ENCODE measurements at regions not wholly inside any gene's neighbourhood (a gene's known extent, or its start where the extent isn't known, plus 50 kb on each side); places are given as distances from the start of the nearest gene placed in this dataset.

DNA sequence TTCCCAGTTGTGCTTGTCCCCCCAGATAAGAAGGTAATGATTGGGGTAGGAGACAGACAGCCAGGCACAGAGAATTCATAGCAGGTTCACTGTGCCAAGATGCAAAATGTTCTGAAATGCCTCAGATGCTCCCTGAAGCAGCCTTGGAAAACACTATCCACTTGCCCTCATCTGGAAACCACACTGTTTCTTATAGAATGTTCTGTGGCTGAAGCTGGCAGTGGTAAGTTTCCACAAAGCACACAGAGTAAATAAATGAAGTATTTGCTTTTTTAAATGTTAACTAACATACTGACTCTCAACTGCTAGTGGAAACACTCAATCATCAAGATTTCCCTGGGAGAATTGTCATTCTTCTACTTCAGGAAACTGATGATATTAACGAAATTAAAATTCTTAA, 311.4 kb downstream of the PRDM5 start:
- H2AFZ ChIP-seq = no peak overlapping the region

DNA sequence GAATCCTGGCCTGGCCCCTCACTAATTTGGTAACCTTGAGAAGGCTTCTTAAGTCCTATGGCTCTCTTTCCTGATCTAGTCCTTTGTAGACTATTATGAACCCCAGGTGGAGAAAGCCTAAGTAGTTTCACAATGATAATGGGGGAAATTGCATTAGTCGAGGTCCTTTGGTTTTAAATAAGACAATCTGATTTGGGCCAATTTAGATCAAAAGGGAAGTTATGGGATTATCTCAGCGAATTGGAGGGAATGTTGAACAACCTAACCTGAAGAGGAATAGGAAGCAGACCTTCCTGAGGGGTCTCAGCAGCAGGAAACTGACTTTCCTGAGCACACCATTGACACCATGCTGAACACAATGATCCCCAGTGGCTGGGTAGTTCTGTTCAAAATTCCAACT, 331.5 kb downstream of the PRDM5 start:
- H3K27ac ChIP-seq (ENCODE audit: low read depth) = no peak overlapping the region
- H4K20me1 ChIP-seq (replicated peaks; ENCODE audit: insufficient read depth) = no peaks in the 10 kb centered on the region
- no peak for DNase-seq (ENCODE audit: low spot score)
- Mint-ChIP-seq H3K9me3 (no peaks in the 10 kb centered on the region), H3K36me3 (ENCODE audit: low read depth) (no peaks in the 10 kb centered on the region), H3K27ac (no peak overlapping the region), H3K4me1 (no peaks in the 10 kb centered on the region; the same call in 2 of the 3 replicates), H3K27me3 (ENCODE audit: insufficient read depth, low read depth, poor library complexity) (no peaks in the 10 kb centered on the region), H3K4me3 (no peak overlapping the region)
- no peak overlapping the region for H2AFZ ChIP-seq
- ATAC-seq = no peak
- H3F3A ChIP-seq (replicated peaks; ENCODE audit: low read depth) = no peaks in the 10 kb centered on the region
- H3K4me3 ChIP-seq = no peak overlapping the region
- H3K79me2 ChIP-seq (replicated peaks; ENCODE audit: insufficient read depth) = no peaks in the 10 kb centered on the region
- H3K27me3 ChIP-seq (ENCODE audit: insufficient read depth) = no peaks in the 10 kb centered on the region
- no peak overlapping the region for H3K4me2 ChIP-seq
- no peaks in the 10 kb centered on the region for H3K36me3 ChIP-seq (ENCODE audit: insufficient read depth)
- no peaks in the 10 kb centered on the region for H3K4me1 ChIP-seq (ENCODE audit: insufficient read depth)
- H3K9me2 ChIP-seq (ENCODE audit: insufficient read depth) = no peaks in the 10 kb centered on the region
- TF ChIP-seq, protein P1, sequence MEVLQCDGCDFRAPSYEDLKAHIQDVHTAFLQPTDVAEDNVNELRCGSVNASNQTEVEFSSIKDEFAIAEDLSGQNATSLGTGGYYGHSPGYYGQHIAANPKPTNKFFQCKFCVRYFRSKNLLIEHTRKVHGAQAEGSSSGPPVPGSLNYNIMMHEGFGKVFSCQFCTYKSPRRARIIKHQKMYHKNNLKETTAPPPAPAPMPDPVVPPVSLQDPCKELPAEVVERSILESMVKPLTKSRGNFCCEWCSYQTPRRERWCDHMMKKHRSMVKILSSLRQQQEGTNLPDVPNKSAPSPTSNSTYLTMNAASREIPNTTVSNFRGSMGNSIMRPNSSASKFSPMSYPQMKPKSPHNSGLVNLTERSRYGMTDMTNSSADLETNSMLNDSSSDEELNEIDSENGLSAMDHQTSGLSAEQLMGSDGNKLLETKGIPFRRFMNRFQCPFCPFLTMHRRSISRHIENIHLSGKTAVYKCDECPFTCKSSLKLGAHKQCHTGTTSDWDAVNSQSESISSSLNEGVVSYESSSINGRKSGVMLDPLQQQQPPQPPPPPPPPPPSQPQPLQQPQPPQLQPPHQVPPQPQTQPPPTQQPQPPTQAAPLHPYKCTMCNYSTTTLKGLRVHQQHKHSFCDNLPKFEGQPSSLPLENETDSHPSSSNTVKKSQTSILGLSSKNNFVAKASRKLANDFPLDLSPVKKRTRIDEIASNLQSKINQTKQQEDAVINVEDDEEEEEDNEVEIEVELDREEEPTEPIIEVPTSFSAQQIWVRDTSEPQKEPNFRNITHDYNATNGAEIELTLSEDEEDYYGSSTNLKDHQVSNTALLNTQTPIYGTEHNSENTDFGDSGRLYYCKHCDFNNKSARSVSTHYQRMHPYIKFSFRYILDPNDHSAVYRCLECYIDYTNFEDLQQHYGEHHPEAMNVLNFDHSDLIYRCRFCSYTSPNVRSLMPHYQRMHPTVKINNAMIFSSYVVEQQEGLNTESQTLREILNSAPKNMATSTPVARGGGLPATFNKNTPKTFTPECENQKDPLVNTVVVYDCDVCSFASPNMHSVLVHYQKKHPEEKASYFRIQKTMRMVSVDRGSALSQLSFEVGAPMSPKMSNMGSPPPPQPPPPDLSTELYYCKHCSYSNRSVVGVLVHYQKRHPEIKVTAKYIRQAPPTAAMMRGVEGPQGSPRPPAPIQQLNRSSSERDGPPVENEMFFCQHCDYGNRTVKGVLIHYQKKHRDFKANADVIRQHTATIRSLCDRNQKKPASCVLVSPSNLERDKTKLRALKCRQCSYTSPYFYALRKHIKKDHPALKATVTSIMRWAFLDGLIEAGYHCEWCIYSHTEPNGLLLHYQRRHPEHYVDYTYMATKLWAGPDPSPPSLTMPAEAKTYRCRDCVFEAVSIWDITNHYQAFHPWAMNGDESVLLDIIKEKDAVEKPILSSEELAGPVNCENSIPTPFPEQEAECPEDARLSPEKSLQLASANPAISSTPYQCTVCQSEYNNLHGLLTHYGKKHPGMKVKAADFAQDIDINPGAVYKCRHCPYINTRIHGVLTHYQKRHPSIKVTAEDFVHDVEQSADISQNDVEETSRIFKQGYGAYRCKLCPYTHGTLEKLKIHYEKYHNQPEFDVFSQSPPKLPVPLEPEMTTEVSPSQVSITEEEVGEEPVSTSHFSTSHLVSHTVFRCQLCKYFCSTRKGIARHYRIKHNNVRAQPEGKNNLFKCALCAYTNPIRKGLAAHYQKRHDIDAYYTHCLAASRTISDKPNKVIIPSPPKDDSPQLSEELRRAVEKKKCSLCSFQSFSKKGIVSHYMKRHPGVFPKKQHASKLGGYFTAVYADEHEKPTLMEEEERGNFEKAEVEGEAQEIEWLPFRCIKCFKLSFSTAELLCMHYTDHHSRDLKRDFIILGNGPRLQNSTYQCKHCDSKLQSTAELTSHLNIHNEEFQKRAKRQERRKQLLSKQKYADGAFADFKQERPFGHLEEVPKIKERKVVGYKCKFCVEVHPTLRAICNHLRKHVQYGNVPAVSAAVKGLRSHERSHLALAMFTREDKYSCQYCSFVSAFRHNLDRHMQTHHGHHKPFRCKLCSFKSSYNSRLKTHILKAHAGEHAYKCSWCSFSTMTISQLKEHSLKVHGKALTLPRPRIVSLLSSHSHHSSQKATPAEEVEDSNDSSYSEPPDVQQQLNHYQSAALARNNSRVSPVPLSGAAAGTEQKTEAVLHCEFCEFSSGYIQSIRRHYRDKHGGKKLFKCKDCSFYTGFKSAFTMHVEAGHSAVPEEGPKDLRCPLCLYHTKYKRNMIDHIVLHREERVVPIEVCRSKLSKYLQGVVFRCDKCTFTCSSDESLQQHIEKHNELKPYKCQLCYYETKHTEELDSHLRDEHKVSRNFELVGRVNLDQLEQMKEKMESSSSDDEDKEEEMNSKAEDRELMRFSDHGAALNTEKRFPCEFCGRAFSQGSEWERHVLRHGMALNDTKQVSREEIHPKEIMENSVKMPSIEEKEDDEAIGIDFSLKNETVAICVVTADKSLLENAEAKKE (CRISPR knock-in tag; IDR thresholded peaks at IDR 0.05) = no peak
- TF ChIP-seq EZH2phosphoT487 (IDR thresholded peaks at IDR 0.05; ENCODE audit: unreplicated experiment) (no peak), POLR2AphosphoS5 (IDR thresholded peaks at IDR 0.05; ENCODE audit: low read depth) (no peak), NANOG (IDR thresholded peaks at IDR 0.05; ENCODE audit: borderline replicate concordance) (no peak), JUNB (IDR thresholded peaks at IDR 0.05; ENCODE audit: unreplicated experiment) (no peak), ZNF114 (CRISPR knock-in tag; IDR thresholded peaks at IDR 0.05) (no peak), ZNF331 (CRISPR knock-in tag; IDR thresholded peaks at IDR 0.05; ENCODE audit: low read depth) (no peak)
- TF ChIP-seq, protein P2, sequence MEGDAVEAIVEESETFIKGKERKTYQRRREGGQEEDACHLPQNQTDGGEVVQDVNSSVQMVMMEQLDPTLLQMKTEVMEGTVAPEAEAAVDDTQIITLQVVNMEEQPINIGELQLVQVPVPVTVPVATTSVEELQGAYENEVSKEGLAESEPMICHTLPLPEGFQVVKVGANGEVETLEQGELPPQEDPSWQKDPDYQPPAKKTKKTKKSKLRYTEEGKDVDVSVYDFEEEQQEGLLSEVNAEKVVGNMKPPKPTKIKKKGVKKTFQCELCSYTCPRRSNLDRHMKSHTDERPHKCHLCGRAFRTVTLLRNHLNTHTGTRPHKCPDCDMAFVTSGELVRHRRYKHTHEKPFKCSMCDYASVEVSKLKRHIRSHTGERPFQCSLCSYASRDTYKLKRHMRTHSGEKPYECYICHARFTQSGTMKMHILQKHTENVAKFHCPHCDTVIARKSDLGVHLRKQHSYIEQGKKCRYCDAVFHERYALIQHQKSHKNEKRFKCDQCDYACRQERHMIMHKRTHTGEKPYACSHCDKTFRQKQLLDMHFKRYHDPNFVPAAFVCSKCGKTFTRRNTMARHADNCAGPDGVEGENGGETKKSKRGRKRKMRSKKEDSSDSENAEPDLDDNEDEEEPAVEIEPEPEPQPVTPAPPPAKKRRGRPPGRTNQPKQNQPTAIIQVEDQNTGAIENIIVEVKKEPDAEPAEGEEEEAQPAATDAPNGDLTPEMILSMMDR (conservative IDR thresholded peaks at IDR 0.05; ENCODE audit: low read depth in 2 of 2) = no peak
- TF ChIP-seq, protein P3, sequence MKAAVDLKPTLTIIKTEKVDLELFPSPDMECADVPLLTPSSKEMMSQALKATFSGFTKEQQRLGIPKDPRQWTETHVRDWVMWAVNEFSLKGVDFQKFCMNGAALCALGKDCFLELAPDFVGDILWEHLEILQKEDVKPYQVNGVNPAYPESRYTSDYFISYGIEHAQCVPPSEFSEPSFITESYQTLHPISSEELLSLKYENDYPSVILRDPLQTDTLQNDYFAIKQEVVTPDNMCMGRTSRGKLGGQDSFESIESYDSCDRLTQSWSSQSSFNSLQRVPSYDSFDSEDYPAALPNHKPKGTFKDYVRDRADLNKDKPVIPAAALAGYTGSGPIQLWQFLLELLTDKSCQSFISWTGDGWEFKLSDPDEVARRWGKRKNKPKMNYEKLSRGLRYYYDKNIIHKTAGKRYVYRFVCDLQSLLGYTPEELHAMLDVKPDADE (IDR thresholded peaks at IDR 0.05) = no peak

More for the DNA sequence above, 311.4 kb downstream of the PRDM5 start:
- DNase-seq (ENCODE audit: low spot score) = no peak
- H3K4me3 Mint-ChIP-seq = no peak overlapping the region
- no peaks in the 10 kb centered on the region for H3K27me3 Mint-ChIP-seq (ENCODE audit: insufficient read depth, low read depth, poor library complexity)
- no peak for TF ChIP-seq STAT1 (IDR thresholded peaks at IDR 0.05; ENCODE audit: unreplicated experiment)
- TF ChIP-seq NANOG (IDR thresholded peaks at IDR 0.05; ENCODE audit: borderline replicate concordance) = no peak
- TF ChIP-seq POLR2AphosphoS5 (IDR thresholded peaks at IDR 0.05; ENCODE audit: low read depth) = no peak
- TF ChIP-seq, protein P2 (conservative IDR thresholded peaks at IDR 0.05; ENCODE audit: low read depth in 2 of 2) = no peak
- Histone ChIP-seq H3K36me3 (ENCODE audit: insufficient read depth) (no peaks in the 10 kb centered on the region), H3K4me3 (no peak overlapping the region), H4K20me1 (replicated peaks; ENCODE audit: insufficient read depth) (no peaks in the 10 kb centered on the region), H3K4me2 (no peak overlapping the region), H3K79me2 (replicated peaks; ENCODE audit: insufficient read depth) (no peaks in the 10 kb centered on the region), H3K27ac (ENCODE audit: low read depth) (no peak overlapping the region), H3K27me3 (ENCODE audit: insufficient read depth) (no peaks in the 10 kb centered on the region), H3K4me1 (ENCODE audit: insufficient read depth) (no peaks in the 10 kb centered on the region), H3F3A (replicated peaks; ENCODE audit: low read depth) (no peaks in the 10 kb centered on the region), H3K9me2 (ENCODE audit: insufficient read depth) (no peaks in the 10 kb centered on the region)
- H3K9me3 Mint-ChIP-seq = peaks cover 17% of the 10 kb centered on the region
- H3K27ac Mint-ChIP-seq = no peak overlapping the region
- peaks cover 7% of the 10 kb centered on the region; the same call in 2 of the 3 replicates for H3K36me3 Mint-ChIP-seq (ENCODE audit: low read depth)
- H3K4me1 Mint-ChIP-seq = no peaks in the 10 kb centered on the region
- ATAC-seq = no peak
